ENCODE measurements at regions not wholly inside any gene's neighbourhood (a gene's known extent, or its start where the extent isn't known, plus 50 kb on each side); places are given as distances from the start of the nearest gene placed in this dataset.

DNA sequence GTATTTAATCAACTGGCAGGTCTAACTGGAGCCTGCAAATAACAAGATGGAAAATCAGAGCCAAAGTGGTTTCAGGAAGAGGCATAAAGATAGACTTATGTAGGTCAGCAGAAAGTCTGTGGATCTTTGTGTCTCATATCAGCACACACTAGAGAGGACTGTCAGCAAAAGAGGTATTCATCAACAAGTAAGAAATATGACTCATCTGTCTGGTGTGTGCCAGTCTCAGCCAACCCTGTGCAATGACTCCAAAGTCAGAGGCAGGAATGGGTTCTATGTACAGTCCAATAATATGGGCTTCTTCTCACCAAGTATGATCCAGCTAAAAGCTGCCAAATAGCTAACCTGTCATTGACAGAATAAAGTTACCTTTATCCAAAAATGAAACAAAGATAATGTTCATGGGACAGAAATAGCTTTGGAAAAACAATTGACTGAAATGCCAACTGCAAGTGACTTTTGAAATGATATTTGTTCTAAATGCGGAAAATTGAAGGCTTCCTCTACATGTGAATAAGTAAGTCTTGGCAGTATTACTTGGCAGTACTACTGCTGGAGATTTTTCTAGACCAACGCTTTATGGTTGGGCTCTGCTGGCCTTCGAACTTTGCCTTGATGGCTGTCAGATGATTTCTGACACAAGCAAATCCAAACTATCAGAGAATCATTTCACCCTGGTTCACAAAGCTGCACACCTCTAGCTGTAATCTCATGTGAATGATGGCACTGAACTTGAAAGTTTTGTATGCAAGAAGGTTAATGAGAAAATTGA, 272.3 kb upstream of the SEMA3C start:
- Histone ChIP-seq H3K27me3 (ENCODE audit: control insufficient read depth in 4 of 4, insufficient read depth in 4 of 4, low read length in 3 of 4) (peaks cover 0 to 3% (median 0%) of the 10 kb centered on the region in 4 donors), H3K9ac (ENCODE audit: low read depth in 1 of 2, low read length in 2 of 2) (no peak overlapping the region), H3K36me3 (ENCODE audit: control insufficient read depth in 4 of 4, insufficient read depth in 3 of 4, low read depth in 1 of 4, low read length in 3 of 4) (no peaks in the 10 kb centered on the region), H3K4me1 (ENCODE audit: control insufficient read depth in 4 of 4, insufficient read depth in 4 of 4, low read length in 3 of 4) (no peaks in the 10 kb centered on the region), H3K27ac (ENCODE audit: low read depth in 1 of 2, low read length in 2 of 2) (no peak overlapping the region), H3K4me3 (ENCODE audit: low read depth in 1 of 3, low read length in 3 of 3) (no peak overlapping the region), H3K9me3 (ENCODE audit: control insufficient read depth in 4 of 4, low read length in 3 of 4) (no peaks in the 10 kb centered on the region)
- DNase-seq (ENCODE audit: low spot score), result no peak
- TF ChIP-seq, protein P1, sequence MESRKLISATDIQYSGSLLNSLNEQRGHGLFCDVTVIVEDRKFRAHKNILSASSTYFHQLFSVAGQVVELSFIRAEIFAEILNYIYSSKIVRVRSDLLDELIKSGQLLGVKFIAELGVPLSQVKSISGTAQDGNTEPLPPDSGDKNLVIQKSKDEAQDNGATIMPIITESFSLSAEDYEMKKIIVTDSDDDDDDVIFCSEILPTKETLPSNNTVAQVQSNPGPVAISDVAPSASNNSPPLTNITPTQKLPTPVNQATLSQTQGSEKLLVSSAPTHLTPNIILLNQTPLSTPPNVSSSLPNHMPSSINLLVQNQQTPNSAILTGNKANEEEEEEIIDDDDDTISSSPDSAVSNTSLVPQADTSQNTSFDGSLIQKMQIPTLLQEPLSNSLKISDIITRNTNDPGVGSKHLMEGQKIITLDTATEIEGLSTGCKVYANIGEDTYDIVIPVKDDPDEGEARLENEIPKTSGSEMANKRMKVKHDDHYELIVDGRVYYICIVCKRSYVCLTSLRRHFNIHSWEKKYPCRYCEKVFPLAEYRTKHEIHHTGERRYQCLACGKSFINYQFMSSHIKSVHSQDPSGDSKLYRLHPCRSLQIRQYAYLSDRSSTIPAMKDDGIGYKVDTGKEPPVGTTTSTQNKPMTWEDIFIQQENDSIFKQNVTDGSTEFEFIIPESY (IDR thresholded peaks at IDR 0.05), result no peak
- no peak for TF ChIP-seq FOXA2 (IDR thresholded peaks at IDR 0.05)
- TF ChIP-seq, protein P2, sequence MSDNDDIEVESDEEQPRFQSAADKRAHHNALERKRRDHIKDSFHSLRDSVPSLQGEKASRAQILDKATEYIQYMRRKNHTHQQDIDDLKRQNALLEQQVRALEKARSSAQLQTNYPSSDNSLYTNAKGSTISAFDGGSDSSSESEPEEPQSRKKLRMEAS (IDR thresholded peaks at IDR 0.05), result no peak
- no peak for TF ChIP-seq GABPA (IDR thresholded peaks at IDR 0.05 in 1 of 2, conservative IDR thresholded peaks at IDR 0.05 in 1 of 2)
- TF ChIP-seq, protein P3, sequence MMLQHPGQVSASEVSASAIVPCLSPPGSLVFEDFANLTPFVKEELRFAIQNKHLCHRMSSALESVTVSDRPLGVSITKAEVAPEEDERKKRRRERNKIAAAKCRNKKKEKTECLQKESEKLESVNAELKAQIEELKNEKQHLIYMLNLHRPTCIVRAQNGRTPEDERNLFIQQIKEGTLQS (IDR thresholded peaks at IDR 0.05), result no peak
- no peak for TF ChIP-seq JUND (IDR thresholded peaks at IDR 0.05)
- no peak for TF ChIP-seq YY1 (IDR thresholded peaks at IDR 0.05)
- TF ChIP-seq HNF4A (conservative IDR thresholded peaks at IDR 0.05), result no peak
- no peak for TF ChIP-seq NR2F2 (IDR thresholded peaks at IDR 0.05)
- TF ChIP-seq, protein P4, sequence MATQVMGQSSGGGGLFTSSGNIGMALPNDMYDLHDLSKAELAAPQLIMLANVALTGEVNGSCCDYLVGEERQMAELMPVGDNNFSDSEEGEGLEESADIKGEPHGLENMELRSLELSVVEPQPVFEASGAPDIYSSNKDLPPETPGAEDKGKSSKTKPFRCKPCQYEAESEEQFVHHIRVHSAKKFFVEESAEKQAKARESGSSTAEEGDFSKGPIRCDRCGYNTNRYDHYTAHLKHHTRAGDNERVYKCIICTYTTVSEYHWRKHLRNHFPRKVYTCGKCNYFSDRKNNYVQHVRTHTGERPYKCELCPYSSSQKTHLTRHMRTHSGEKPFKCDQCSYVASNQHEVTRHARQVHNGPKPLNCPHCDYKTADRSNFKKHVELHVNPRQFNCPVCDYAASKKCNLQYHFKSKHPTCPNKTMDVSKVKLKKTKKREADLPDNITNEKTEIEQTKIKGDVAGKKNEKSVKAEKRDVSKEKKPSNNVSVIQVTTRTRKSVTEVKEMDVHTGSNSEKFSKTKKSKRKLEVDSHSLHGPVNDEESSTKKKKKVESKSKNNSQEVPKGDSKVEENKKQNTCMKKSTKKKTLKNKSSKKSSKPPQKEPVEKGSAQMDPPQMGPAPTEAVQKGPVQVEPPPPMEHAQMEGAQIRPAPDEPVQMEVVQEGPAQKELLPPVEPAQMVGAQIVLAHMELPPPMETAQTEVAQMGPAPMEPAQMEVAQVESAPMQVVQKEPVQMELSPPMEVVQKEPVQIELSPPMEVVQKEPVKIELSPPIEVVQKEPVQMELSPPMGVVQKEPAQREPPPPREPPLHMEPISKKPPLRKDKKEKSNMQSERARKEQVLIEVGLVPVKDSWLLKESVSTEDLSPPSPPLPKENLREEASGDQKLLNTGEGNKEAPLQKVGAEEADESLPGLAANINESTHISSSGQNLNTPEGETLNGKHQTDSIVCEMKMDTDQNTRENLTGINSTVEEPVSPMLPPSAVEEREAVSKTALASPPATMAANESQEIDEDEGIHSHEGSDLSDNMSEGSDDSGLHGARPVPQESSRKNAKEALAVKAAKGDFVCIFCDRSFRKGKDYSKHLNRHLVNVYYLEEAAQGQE (IDR thresholded peaks at IDR 0.05), result no peak
- TF ChIP-seq RAD21 (IDR thresholded peaks at IDR 0.05), result no peak
- no peak for TF ChIP-seq HNF4G (IDR thresholded peaks at IDR 0.05)
- no peak for TF ChIP-seq FOXA1 (IDR thresholded peaks at IDR 0.05)
- TF ChIP-seq, protein P5, sequence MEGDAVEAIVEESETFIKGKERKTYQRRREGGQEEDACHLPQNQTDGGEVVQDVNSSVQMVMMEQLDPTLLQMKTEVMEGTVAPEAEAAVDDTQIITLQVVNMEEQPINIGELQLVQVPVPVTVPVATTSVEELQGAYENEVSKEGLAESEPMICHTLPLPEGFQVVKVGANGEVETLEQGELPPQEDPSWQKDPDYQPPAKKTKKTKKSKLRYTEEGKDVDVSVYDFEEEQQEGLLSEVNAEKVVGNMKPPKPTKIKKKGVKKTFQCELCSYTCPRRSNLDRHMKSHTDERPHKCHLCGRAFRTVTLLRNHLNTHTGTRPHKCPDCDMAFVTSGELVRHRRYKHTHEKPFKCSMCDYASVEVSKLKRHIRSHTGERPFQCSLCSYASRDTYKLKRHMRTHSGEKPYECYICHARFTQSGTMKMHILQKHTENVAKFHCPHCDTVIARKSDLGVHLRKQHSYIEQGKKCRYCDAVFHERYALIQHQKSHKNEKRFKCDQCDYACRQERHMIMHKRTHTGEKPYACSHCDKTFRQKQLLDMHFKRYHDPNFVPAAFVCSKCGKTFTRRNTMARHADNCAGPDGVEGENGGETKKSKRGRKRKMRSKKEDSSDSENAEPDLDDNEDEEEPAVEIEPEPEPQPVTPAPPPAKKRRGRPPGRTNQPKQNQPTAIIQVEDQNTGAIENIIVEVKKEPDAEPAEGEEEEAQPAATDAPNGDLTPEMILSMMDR (IDR thresholded peaks at IDR 0.05; ENCODE audit: low read depth, low read length, missing input control), result no peak
- TF ChIP-seq EGR1 (IDR thresholded peaks at IDR 0.05; ENCODE audit: low read depth in 2 of 2), result no peak
- WGBS, result 77% methylated on average over 3 of the region's 3 CpGs
